Inflammatory macrophage treated with lipopolysaccharide for 4 hours (primary cell): ENCODE measurements at regions not wholly inside any gene's neighbourhood (a gene's known extent, or its start where the extent isn't known, plus 50 kb on each side); places are given as distances from the start of the nearest gene placed in this dataset.
"Not testable (repeated sequence)": the region's sequence is repeated elsewhere in the genome, so short reads cannot be mapped to it uniquely, and the experiment has no call there.

Experiments
- DNase-seq: peaks from one replicate; pipeline ENCODE4 v3.0.0-alpha.2; 2020

DNA sequence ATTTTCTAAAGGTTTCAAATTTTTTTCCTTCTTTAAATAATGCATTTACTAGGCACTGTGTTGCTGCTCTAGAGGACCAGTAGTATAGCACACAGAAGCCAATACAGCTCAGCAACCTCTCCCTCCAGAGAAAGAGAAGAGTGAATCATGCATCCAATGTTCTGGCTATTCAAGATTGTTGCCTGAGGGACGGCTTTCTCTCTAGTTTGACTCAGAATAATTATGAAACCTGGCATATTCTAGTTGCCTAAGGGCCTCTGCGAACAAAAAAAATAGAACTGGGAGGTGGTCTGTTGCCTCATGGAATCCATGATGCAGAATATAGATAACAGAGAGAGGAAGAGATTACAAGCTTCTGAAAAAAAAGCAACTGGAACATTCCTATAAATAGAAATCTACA lies 1233.3 kb upstream of the PABPC4L start:
- no peak for DNase-seq

DNA sequence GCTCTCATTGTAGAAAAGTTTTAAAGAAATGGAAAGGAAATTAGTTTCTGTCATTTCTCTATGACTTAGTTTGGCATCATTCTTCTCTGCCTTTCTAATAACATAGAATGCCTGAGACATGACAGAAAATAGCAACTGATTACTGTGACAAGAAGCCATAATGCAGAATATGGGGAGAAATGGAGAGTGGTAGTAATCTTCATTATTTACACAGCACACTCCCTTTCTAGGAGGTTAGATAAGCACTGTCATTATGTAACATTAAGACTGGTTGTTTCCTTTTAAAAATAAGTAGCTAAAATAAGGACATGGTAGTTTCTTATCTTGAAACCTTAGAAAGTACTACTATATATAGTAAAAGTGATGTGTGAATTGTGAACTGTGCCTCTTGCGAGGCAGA lies 1227.9 kb upstream of the PABPC4L start:
- DNase-seq, result no peak

GRCh38 chr4:135418353-135418752 lies 1216.8 kb upstream of the PABPC4L start:
- no peak for DNase-seq

GRCh38 chr4:135412213-135412612 lies 1210.6 kb upstream of the PABPC4L start:
- DNase-seq, result no peak

DNA sequence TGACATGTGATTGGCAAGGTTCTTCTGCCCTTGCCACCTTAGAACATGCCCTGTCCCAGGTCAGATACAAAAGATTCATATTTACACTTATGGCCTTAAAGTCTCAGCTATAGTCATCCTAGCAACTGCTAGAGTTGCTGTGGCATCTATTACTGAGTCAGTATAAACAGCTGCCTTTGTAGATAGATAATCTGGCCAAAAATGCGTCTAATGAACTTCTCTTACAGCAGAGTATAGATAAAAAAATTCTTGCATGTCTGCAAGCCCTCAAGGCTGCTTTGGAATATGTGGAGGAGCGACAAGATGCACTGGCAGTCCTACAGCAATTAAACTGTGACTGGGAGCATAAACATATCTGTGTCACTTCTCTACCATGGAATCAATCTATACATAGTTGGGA lies 1209.7 kb upstream of the PABPC4L start:
- no peak for DNase-seq

- DNase-seq, result not testable (repeated sequence)
Measured at GRCh38 chr4:135409261-135409660, 1207.7 kb upstream of the PABPC4L start.

DNA sequence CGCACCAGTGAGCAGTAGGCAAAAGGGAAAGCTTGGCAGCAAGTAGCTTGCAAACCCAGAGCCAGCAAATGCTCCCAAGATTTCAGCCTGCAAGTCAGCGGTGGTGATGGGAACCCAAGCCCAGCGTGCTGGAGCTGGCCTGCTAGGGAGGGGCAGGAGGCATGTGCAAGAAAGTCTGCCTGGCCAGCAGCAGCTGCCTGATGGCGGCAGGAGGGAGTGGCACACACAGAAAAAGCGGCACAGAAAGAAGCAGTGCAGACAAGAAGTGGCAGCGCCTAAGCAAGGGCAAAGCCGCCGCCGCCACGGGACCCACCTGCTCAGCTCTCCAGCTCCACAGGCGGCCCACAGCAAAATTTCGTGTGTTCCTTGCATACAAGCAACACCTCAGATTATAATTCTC lies 1206.5 kb upstream of the PABPC4L start:
- DNase-seq, result no peak

DNA sequence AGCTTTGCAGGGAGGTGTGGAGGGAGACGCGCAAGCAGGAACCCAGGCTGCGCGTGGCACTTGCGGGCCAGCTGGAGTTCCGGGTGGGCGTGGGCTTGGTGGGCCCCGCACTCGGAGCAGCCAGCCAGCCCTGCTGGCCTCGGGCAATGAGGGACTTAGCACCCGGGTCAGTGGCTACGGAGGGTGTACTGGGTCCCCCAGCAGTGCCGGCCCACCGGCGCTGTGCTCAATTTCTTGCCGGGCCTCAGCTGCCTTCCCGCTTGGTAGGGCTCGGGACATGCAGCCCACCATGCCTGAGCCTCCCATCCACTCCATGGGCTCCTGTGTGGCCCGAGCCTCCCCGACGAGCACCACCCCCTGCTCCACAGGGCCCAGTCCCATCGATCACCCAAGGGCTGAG lies 1205.0 kb upstream of the PABPC4L start:
- DNase-seq, result not testable (repeated sequence)

GRCh38 chr4:135385830-135386581 lies 1184.4 kb upstream of the PABPC4L start:
- DNase-seq, result no peak

GRCh38 chr4:135383356-135384288 lies 1182.0 kb upstream of the PABPC4L start:
- no peak for DNase-seq

DNA sequence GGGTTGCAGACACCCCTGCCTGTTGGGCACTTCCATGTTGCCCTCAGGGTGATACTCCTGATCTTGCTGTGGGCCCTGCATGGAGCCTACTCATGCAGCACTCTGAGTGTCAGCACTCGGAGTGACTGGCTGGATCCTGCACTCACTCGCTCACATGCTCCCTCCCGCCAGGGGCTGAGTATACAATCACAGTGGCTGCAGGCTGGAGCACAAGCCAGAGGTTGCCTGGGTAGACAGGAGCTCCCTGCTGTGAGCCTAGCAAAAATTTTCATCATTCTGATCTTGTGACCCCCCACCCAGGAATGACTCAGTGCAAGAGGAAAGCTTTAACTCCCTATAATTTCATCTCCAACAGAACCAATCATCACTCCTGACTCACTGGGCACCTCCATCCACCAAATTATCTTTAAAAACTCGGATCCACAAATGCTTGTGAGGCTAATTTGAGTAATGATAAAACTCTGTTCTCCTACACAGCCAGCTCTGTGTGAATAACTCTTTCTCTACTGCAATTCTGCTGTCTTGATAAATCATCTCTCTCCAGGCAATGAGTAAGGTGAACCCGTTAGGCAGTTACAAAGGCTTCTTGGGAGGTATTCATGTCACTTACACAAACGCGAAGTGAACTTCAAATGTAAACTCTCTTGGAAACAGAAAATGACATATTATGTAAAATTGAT lies 1180.8 kb upstream of the PABPC4L start:
- DNase-seq, result no peak

DNA sequence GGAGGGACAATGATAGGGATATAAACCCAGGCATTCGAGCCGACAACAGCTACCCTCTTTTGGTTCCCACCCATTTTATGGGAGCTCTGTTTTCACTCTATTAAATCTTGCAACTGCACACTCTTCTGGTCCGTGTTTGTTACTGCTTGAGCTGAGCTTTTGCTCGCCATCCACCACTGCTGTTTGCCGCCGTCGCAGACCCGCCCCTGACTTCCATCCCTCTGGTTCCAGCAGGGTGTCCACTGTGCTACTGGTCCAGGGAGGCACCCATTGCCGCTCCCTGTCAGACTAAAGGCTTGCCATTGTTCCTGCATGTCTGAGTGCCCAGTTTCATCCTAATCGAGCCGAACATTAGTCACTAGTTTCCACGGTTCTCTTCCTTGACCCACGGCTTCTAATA lies 1170.5 kb upstream of the PABPC4L start:
- DNase-seq, result no peak

GRCh38 chr4:135371137-135371536 lies 1169.5 kb upstream of the PABPC4L start:
- peak; percentile 4 for DNase-seq

DNA sequence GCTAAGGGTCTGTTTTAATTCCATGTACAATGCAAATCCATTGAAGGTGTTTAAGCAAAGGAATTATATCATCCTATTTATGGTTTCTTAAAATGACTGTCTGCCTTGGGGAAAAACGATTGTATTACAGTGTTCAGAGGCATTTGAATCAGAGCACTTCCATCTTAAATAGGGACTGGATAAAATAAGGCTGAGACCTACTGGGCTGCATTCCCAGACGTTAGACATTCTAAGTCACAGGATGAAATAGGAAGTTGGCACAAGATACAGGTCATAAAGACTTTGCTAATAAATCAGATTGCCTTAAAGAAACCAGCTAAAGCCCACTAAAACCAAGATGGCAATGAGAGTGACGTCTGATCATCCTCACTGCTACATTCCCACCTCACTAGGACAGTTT lies 1167.2 kb upstream of the PABPC4L start:
- no peak for DNase-seq

DNA sequence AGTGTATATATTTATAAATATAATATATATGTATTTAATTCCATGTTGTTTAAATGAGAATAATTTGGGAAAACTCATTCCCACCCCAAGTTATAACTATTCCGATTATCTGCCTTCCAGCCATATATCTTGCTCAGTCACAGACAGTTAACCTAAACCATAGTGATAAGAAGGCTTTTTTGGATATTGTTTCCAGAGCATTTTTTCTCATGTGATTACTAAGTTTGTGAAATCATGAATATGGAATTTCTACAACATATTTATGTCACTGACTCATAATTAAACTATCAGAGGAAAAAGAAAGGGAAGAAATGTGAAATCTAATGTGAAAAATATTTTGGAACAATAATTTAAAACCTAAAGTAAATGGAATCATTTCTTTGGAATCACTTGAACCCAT lies 1163.5 kb upstream of the PABPC4L start:
- no peak for DNase-seq

- no peak for DNase-seq
Measured at GRCh38 chr4:135359128-135359527, 1157.5 kb upstream of the PABPC4L start.

- no peak for DNase-seq
Measured at GRCh38 chr4:135357091-135357490, 1155.5 kb upstream of the PABPC4L start.

DNA sequence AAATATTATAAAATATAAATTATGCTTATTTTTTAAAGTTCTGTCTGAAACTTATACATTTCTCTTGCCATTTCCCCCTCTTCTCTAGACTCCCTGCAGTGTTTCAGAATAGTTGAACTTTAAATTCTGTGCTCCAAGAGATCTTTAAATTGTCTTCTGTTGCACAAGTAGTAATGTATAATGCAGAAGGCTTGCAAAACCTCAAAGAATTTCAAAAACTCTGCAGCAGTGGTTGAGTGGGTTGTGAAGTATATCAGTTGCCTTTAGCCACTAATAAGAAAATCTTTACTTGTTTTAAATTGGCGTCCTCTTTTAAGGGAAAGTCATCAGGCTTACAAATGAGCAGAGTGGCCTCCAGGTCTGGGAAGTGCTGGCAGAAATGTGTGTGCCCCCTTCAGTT lies 1153.3 kb upstream of the PABPC4L start:
- no peak for DNase-seq

DNA sequence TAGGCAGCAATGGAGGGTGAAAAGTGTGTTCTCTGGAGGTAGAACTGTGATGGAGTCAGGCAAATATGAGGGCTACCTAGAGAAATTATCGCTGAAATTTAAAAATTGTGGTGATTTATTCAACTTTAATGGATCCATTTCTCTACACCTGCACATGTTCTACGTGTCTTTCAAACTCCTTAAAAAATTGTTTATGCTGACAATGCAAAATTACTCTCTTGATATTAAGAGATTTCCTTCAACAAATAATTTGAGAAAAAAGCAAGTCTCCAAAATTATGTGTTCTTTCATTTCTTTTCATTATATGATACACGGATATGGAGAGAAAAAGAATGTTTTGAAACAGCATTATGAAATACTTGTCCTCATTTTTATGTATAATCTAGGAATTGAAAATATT lies 1151.4 kb upstream of the PABPC4L start:
- DNase-seq, result no peak

- no peak for DNase-seq
Measured at GRCh38 chr4:135344492-135344891, 1142.9 kb upstream of the PABPC4L start.

GRCh38 chr4:135338181-135338580 lies 1136.6 kb upstream of the PABPC4L start:
- no peak for DNase-seq

DNA sequence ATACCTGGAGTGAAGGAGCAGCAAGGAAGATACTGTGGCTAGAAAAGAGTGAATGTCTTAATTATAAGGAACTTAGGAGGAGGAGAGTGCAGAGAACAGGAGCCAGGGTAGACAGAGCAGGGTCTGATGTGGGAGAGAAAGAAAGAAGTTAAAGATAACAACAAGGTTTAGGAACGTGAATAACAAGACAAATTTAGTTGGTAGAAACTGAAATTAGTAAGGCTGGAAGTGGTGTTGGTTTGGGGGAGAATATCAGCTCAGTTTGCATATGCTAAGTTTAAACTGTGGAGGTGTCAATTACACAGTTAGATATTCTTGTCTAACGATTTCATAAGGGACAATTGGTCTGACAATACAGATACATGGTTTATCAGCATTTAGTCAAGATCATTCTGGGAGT lies 1123.7 kb upstream of the PABPC4L start:
- DNase-seq, result no peak

DNA sequence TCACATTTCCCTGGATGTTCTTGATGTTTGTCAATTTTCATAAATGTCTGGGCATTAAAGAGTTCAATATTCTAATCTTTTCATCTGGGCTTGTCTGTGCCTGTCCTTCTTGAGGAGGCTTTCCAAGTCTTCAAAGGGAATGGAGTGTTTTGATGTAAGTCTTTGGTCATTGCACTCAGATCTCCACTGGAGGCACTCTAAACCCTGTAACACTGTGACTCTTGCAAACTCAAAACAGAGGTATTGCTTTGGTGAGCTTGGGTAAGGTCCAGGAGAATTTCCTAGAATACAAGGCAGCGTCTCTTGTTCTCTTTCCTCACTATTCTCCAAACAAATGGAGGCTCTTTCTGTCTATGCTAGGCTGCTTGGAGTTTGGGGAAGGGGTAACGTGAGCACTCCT lies 1118.1 kb upstream of the PABPC4L start:
- DNase-seq, result no peak
